Fibroblast of the aortic adventitia (primary cell): ENCODE measurements at regions not wholly inside any gene's neighbourhood (a gene's known extent, or its start where the extent isn't known, plus 50 kb on each side); places are given as distances from the start of the nearest gene placed in this dataset.
"Not testable (repeated sequence)": the region's sequence is repeated elsewhere in the genome, so short reads cannot be mapped to it uniquely, and the experiment has no call there.

ENCODE experiments used
- DNase-seq: peaks from one replicate; pipeline ENCODE4 v3.0.0-alpha.2; 2010; ENCODE audit warnings: low read depth
- H3K4me3 ChIP-seq: 2 replicates; pipeline ENCODE4 v1.5.1; 2011; ENCODE audit warnings: low read depth, mild to moderate bottlenecking, control low read depth, low read length, moderate library complexity
- CTCF ChIP-seq: IDR thresholded peaks from 2 replicates; pipeline ENCODE4 v1.5.1; 2011; ENCODE audit warnings: mild to moderate bottlenecking, low read length, control low read depth, inconsistent platforms; ENCODE audit not compliant: insufficient read depth

- DNase-seq: no peak
- no peak overlapping the region for H3K4me3 ChIP-seq
- no peak for TF ChIP-seq CTCF
Observed at GRCh38 chr1:57576756-57577155, 152.9 kb upstream of the DAB1 start.

GRCh38 chr1:57572016-57572415 is 148.2 kb upstream of the DAB1 start:
- no peak overlapping the region for H3K4me3 ChIP-seq
- no peak for DNase-seq
- TF ChIP-seq CTCF: no peak

GRCh38 chr1:57558066-57558465 is 134.2 kb upstream of the DAB1 start:
- not testable (repeated sequence) for H3K4me3 ChIP-seq, DNase-seq

GRCh38 chr1:57553666-57554065 is 129.8 kb upstream of the DAB1 start:
- no peak for DNase-seq
- no peak overlapping the region for H3K4me3 ChIP-seq
- TF ChIP-seq CTCF: no peak

GRCh38 chr1:57551476-57551875 is 127.6 kb upstream of the DAB1 start:
- H3K4me3 ChIP-seq: no peak overlapping the region
- DNase-seq: no peak
- no peak for TF ChIP-seq CTCF

GRCh38 chr1:57550092-57550491 is 126.2 kb upstream of the DAB1 start:
- no peak for DNase-seq
- TF ChIP-seq CTCF: no peak
- H3K4me3 ChIP-seq: no peak overlapping the region

GRCh38 chr1:57549300-57549699 is 125.4 kb upstream of the DAB1 start:
- DNase-seq: no peak
- no peak for TF ChIP-seq CTCF
- H3K4me3 ChIP-seq: no peak overlapping the region
